BLaER1 (cell line): ENCODE measurements at regions not wholly inside any gene's neighbourhood (a gene's known extent, or its start where the extent isn't known, plus 50 kb on each side); places are given as distances from the start of the nearest gene placed in this dataset.

Experiments
- H3K27ac ChIP-seq: shearing (Covaris generic); formaldehyde crosslinking; 2 replicates; pipeline ENCODE4 v1.8.1; 2022
- H3K27me3 ChIP-seq: shearing (Covaris generic); formaldehyde crosslinking; 2 replicates; pipeline ENCODE4 v1.8.1; 2022
- H3K36me3 ChIP-seq: shearing (Covaris generic); formaldehyde crosslinking; 2 replicates; pipeline ENCODE4 v1.8.1; 2022
- H3K4me1 ChIP-seq: shearing (Covaris generic); formaldehyde crosslinking; 2 replicates; pipeline ENCODE4 v1.8.1; 2022
- H3K4me2 ChIP-seq: shearing (Covaris generic); formaldehyde crosslinking; 2 replicates; pipeline ENCODE4 v1.8.1; 2022
- H3K4me3 ChIP-seq: shearing (Covaris generic); formaldehyde crosslinking; 2 replicates; pipeline ENCODE4 v1.8.1; 2022
- H3K9ac ChIP-seq: shearing (Covaris generic); formaldehyde crosslinking; 2 replicates; pipeline ENCODE4 v1.8.1; 2022
- H3K9me3 ChIP-seq: shearing (Covaris generic); formaldehyde crosslinking; 2 replicates; pipeline ENCODE4 v1.8.1; 2022
- H4K20me1 ChIP-seq: shearing (Covaris generic); formaldehyde crosslinking; 2 replicates; pipeline ENCODE4 v1.8.1; 2022
- Cebpa-rat ChIP-seq: shearing (Covaris generic); IDR thresholded peaks from 2 replicates; pipeline ENCODE4 v1.8.1; 2022

DNA sequence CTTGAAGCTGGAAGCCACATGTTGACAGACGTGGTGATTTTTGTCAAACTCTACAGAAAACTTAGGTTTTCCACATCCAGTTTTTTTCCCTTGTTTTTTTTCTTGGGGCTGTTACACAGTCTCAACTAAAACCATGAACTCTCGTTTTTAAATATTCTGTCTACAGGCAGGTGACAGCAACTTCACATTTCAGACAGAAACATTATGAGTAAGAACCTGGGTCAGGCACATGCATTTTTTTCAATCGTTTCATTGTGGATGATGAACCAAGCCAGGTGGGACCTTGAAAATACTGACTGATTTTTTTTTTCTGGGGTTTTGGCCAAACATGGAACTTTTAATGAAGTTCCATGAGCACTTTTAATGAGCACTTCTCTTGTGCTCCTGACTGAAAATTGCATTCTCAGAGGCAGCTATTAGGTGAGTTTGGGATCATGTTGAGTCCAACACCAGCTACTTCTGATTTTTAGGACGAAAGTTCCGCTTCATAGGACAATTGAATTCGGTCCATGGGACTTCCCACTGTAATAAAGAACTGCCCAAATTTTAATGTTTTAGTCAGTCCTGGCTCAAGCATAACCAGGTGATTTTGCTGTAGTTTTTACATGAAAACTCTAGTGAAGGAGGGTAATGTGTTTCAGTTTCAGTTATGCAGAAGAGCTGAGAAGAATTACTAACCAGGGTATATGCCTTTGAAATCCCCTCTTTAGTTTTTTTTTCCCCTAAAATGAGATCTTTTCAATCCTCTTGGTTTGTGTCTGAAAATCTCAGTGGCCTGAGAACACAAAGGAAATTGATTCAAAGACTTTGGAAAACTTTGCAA is 93.2 kb upstream of the ADAMTS16 start:
- TF ChIP-seq Cebpa-rat = no peak
- no peaks in the 10 kb centered on the region for H3K27me3 ChIP-seq
- H3K4me1 ChIP-seq = no peaks in the 10 kb centered on the region
- H3K4me3 ChIP-seq = no peak overlapping the region
- H4K20me1 ChIP-seq = no peaks in the 10 kb centered on the region
- H3K27ac ChIP-seq = no peak overlapping the region
- H3K4me2 ChIP-seq = no peak overlapping the region
- H3K9me3 ChIP-seq = no peaks in the 10 kb centered on the region
- H3K36me3 ChIP-seq = no peaks in the 10 kb centered on the region
- H3K9ac ChIP-seq = no peak overlapping the region

DNA sequence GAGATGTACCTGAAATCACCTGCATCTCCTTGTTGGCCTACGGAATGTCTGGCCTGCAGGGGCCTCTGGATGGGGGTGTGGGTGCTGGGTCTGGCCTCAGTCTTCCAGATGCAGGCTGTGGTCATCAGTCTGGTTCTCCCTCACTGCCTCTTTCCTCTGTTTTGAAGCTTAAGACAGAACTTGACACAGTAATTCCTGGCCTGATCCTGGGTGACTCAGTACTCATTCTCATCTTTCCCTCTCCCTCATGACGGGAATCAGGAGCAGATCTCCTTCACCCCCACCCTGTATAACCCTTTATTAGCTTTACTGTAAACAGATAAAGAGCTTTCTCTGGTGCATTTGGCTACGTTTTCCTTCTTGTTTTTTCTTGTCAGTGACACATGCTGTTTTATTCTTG is 89.3 kb upstream of the ADAMTS16 start:
- no peak for TF ChIP-seq Cebpa-rat
- H3K9me3 ChIP-seq = no peaks in the 10 kb centered on the region
- no peaks in the 10 kb centered on the region for H3K27me3 ChIP-seq

DNA sequence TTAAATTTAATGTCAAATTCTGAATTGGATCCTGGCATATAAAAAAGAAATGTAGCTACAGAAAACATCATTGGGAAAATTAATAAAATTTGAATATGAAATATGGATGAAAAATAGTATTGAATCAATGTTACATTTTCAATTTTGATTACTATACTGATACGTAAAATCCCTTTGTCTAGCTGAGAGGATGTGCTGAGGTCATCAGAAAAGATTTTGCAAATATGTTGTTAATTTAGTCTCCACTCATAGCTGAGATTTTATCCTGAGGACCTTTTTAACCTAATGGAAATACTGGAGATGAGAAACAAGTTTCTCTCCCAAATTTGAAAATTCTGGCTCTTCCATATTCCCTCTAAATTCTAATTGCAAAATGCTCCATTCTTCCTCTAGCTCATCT is 84.4 kb upstream of the ADAMTS16 start:
- Histone ChIP-seq H3K36me3 (no peaks in the 10 kb centered on the region), H3K4me1 (no peaks in the 10 kb centered on the region), H3K4me3 (no peak overlapping the region), H3K9me3 (no peaks in the 10 kb centered on the region), H3K27me3 (no peaks in the 10 kb centered on the region), H3K27ac (no peak overlapping the region), H3K4me2 (no peak overlapping the region), H3K9ac (no peak overlapping the region), H4K20me1 (no peaks in the 10 kb centered on the region)
- no peak for TF ChIP-seq Cebpa-rat

More for the DNA sequence above, 89.3 kb upstream of the ADAMTS16 start:
- Histone ChIP-seq H3K36me3 (no peaks in the 10 kb centered on the region), H3K4me1 (no peaks in the 10 kb centered on the region), H4K20me1 (no peaks in the 10 kb centered on the region), H3K9ac (no peak overlapping the region), H3K27ac (no peak overlapping the region), H3K4me3 (no peak overlapping the region), H3K4me2 (no peak overlapping the region)

DNA sequence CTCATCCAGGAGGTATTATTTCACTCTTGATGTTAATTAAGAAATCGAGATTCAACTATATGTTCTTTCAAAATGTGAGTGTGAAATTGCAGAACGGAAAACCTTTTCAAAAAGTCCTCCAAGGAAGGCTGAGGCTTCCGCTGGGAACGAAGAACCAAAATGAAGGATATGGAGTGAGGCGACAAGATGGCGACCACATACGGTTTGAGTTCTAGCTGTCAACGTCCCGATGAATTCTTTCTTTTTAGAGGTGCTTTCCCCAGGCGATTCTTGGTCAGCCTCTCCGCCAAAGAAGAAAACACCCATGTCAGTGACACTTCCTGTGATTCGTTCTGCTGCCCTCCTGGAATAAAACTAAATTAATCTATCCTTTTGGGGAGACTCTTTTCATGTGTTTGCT is 78.3 kb upstream of the ADAMTS16 start:
- Histone ChIP-seq H3K27ac (no peak overlapping the region), H3K36me3 (no peaks in the 10 kb centered on the region), H4K20me1 (no peaks in the 10 kb centered on the region), H3K4me1 (peaks cover 21% of the 10 kb centered on the region), H3K27me3 (no peaks in the 10 kb centered on the region), H3K9me3 (no peaks in the 10 kb centered on the region), H3K9ac (no peak overlapping the region), H3K4me3 (no peak overlapping the region), H3K4me2 (no peak overlapping the region)
- no peak for TF ChIP-seq Cebpa-rat

DNA sequence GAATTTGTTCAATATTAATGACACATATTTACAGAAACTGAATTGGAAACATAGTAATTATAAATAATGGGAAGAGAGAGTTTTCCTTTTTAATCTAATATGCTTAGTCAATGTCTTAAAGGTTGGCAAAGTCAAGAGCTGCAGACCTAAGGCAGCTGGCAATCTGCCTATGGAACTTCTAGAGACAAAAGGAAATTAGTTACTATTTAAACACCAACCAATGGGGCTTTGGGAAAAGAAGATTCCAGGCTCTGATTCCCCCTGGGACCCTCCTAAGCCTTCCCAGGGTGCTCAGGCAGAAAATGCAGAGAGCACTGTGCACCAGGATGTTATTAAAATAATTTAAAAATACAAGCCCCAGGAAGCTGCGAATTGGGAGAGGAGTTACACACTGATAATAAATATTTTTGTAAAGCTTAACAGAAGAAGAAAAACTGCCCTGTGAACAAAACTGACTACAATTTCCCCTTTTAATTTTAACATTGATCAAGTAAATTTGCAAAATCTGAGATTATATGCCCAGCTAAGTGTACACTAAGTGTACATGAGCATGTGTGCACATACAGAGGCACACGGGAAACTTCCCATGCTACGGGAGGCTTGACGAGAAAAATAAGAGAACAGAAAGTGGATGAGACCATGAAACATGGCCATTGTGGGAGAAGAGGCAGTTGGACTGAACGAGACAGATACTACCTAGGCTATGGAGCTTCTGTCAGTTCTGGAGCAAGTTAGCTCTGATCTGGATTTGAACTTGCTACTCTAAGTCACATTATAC is 77.4 kb upstream of the ADAMTS16 start:
- Histone ChIP-seq H3K4me3 (no peak overlapping the region), H3K9ac (no peak overlapping the region), H4K20me1 (no peaks in the 10 kb centered on the region), H3K36me3 (no peaks in the 10 kb centered on the region), H3K4me1 (peaks cover 23% of the 10 kb centered on the region), H3K27ac (no peak overlapping the region), H3K27me3 (no peaks in the 10 kb centered on the region), H3K9me3 (no peaks in the 10 kb centered on the region), H3K4me2 (no peak overlapping the region)
- TF ChIP-seq Cebpa-rat = no peak

DNA sequence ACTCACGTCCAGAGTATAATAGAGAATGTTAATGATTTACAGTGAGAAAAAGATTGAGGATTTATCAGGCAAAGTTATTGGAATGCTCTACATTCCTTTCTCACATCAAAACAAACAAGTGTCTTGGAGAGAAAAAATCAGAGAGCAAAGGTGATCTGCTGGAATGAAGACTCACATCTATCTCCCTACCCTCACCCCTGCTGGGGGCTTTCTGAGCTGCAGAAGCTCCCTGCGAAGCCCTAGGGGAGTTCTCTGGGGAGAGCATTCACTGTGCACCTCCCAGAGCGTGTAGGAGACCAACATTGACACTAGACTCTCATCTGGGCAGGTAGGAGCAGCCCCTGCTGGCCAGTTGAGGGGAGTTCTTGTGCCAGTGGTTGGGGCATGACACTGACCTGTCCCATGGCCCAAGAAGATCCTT is 76.6 kb upstream of the ADAMTS16 start:
- no peak for TF ChIP-seq Cebpa-rat
- Histone ChIP-seq H3K9ac (no peak overlapping the region), H3K4me1 (peaks cover 23% of the 10 kb centered on the region), H3K4me2 (no peak overlapping the region), H3K27me3 (no peaks in the 10 kb centered on the region), H3K36me3 (no peaks in the 10 kb centered on the region), H3K27ac (no peak overlapping the region), H4K20me1 (no peaks in the 10 kb centered on the region), H3K4me3 (no peak overlapping the region), H3K9me3 (no peaks in the 10 kb centered on the region)

DNA sequence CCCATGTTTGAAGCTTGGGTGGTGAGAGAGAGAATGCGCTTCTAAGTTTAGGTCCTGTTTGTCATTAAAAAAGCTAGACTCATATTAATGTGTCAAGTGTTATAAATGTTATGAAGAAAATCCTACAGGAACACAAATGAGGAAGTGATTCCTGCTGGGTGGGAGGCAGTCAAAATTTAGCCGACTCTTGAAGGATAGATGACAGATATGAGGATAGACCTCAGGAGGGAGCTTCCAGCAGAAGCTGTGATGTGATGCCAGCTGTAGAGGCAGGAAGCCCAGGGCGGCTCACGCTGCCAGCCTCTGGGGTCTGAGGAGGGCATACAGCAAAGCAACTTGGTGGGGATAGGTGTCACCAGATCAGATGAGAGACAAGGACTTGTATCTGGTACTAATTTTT is 74.7 kb upstream of the ADAMTS16 start:
- no peak for TF ChIP-seq Cebpa-rat
- no peaks in the 10 kb centered on the region for H4K20me1 ChIP-seq
- peak overlapping the region; percentile 77 for H3K4me2 ChIP-seq
- H3K36me3 ChIP-seq = no peaks in the 10 kb centered on the region
- no peak overlapping the region for H3K4me3 ChIP-seq
- peaks cover 23% of the 10 kb centered on the region for H3K4me1 ChIP-seq
- no peaks in the 10 kb centered on the region for H3K9me3 ChIP-seq
- no peak overlapping the region for H3K27ac ChIP-seq
- H3K27me3 ChIP-seq = no peaks in the 10 kb centered on the region
- H3K9ac ChIP-seq = no peak overlapping the region

DNA sequence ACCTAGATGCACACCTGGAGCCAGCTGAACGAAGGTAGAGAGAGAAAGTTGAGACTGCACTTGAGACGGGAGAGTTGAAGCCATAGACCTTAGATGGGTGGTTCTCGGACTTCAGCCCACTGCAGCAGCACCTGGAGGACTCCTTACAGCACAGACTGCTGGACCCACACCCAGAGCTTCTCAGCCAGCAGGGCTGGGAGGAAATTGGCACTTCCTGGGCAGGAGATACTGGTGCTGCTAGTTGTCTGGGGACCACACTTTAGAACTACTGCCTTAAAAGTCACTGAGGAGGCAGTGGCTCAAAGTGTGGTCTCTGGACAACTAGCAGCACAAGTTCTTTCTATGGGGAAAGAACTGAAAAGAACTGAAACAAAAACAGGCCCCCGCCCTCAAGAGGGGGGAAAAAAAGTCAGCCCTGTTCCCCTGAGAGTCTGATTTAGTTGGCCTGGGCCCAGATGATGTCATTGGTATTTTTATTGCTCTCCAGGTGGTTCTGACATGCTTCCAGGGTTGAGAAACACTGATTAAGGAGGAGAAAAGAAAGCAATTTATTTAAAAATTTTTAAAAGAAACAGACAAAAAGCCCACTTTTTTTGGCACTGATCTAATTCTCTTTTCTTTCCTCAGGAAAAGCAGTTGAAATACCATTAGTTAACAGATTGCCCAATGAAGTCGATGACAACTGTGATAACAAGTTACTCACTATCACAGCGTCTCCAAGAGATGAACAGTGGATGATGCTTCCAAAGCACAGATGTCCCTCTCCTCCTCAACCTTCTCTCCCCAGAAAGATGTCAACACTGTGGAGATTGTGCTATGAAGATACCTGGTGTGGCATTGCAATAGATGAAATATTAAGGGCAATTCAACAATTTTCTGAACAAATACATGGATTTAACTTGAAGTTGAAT is 73.6 kb upstream of the ADAMTS16 start:
- H3K36me3 ChIP-seq = no peaks in the 10 kb centered on the region
- no peak for TF ChIP-seq Cebpa-rat
- no peaks in the 10 kb centered on the region for H3K27me3 ChIP-seq
- no peaks in the 10 kb centered on the region for H4K20me1 ChIP-seq
- H3K9ac ChIP-seq = no peak overlapping the region
- peak overlapping the region; percentile 77 for H3K4me2 ChIP-seq
- H3K27ac ChIP-seq = no peak overlapping the region
- H3K4me1 ChIP-seq = peaks cover 23% of the 10 kb centered on the region
- no peak overlapping the region for H3K4me3 ChIP-seq
- H3K9me3 ChIP-seq = no peaks in the 10 kb centered on the region

DNA sequence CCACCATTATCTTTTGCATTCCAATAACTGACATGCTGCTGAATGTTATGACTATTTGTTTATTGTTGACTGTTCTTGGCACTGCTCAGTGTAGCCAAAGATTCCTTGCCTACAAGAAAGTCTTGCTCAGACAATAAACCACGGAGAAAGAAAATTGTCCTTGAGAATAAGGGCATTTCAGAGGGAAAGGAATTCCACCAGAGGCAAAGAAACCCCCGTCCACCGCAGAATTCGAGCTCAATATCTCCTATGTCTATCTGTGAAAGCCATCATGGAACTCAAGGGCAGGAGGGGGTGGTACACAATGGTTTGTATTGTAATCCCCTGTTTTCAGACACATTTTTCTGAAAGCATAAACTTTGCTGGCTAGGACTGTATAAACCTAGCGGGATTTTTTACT is 70.3 kb upstream of the ADAMTS16 start:
- Histone ChIP-seq H3K4me2 (no peak overlapping the region), H3K4me3 (no peak overlapping the region), H3K9ac (no peak overlapping the region), H3K36me3 (no peaks in the 10 kb centered on the region), H3K27ac (no peak overlapping the region), H3K9me3 (no peaks in the 10 kb centered on the region), H4K20me1 (no peaks in the 10 kb centered on the region), H3K4me1 (peaks cover 19% of the 10 kb centered on the region), H3K27me3 (no peaks in the 10 kb centered on the region)
- no peak for TF ChIP-seq Cebpa-rat
